ENCODE measurements at regions not wholly inside any gene's neighbourhood (a gene's known extent, or its start where the extent isn't known, plus 50 kb on each side); places are given as distances from the start of the nearest gene placed in this dataset.

DNA sequence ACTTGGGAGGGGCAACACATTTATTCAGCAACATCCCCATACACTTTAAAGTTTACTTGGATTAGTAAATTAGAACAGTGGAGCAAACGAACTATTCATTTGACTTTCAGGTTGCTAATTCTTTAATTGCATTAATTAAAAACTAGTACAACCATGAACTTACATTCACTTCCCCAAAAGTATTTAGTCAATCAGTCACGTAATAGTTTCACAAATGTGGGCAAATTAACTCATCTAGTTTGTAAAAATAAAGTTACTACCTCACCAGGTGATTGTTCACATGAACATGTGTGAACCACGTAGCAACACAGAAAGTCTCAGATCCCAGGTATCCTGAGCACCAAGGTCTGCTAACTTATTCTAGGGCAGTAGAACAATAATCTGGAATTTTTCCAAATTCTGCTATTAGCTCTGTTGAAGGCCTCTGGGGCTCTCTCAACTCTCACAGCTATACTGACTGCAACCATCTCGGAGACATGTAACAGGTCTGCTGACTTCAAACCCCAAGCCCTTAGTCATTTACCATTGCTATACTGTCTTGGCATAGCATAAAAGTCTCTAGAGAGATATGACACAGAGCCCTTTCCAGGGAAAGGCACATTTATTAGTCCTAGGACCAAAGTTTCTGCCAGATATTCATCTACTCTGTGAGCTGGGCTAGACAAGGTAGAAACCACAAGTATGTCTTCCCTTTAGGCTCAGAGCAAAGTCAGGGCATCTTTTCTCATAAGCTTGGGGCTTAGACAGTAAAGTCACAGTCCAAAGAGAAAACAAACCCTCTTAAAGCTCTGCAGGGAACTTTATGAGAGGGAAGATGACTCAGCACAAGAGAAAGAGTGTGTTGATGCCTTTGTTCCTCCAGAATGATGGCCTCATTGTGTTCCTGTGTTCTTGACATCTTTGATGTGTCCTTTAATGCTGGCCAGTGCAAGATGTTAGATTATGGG is 50.9 kb upstream of the CCDC28A start:
- no peaks in the 10 kb centered on the region for H3K9me3 Mint-ChIP-seq
- no peaks in the 10 kb centered on the region for H3K4me1 Mint-ChIP-seq
- H3K27ac Mint-ChIP-seq, result no peak overlapping the region
- peaks cover under 1% of the 10 kb centered on the region for H3K27me3 Mint-ChIP-seq
- no peaks in the 10 kb centered on the region for H3K36me3 Mint-ChIP-seq
- H3K4me3 Mint-ChIP-seq, result no peak overlapping the region

Measured in activated naive CD4-positive, alpha-beta T cell treated with anti-CD3 and anti-CD28 coated beads, Interleukin-2, amount 50 U/mL, for 24 hours (primary cell).